Astrocyte (in vitro differentiated cells and primary cell): ENCODE measurements at regions not wholly inside any gene's neighbourhood (a gene's known extent, or its start where the extent isn't known, plus 50 kb on each side); places are given as distances from the start of the nearest gene placed in this dataset.

Experiments
- DNase-seq: peaks from one replicate; pipeline ENCODE4 v3.0.0-alpha.2; 2010; ENCODE audit warnings: low read depth
- FAIRE-seq: peaks from 2 replicates; lab custom pipeline; 2011; peaks lifted over from hg19 to GRCh38; lab: Jason Lieb, UNC
- H2AFZ ChIP-seq: 2 replicates; pipeline ENCODE4 v1.6.0; 2012; ENCODE audit warnings: low read depth, low read length, inconsistent platforms
- H3K27ac ChIP-seq: 2 replicates; pipeline ENCODE4 v1.5.1; 2011; ENCODE audit warnings: low read depth, low read length, inconsistent platforms
- H3K27me3 ChIP-seq: 2 replicates; pipeline ENCODE4 v1.6.0; 2011; ENCODE audit warnings: low read length, inconsistent platforms; ENCODE audit not compliant: insufficient read depth
- H3K36me3 ChIP-seq: 2 replicates; pipeline ENCODE4 v1.5.1; 2011; ENCODE audit warnings: low read length, inconsistent platforms; ENCODE audit not compliant: insufficient read depth
- H3K4me1 ChIP-seq: 2 replicates; pipeline ENCODE4 v1.5.1; 2011; ENCODE audit warnings: low read length, inconsistent platforms; ENCODE audit not compliant: insufficient read depth
- H3K4me2 ChIP-seq: 2 replicates; pipeline ENCODE4 v1.6.0; 2012; ENCODE audit warnings: low read length, inconsistent platforms
- H3K4me3 ChIP-seq: 2 replicates; pipeline ENCODE4 v1.5.1; 2011; ENCODE audit warnings: low read depth, mild to moderate bottlenecking, low read length, inconsistent platforms; ENCODE audit not compliant: insufficient read depth
- H3K79me2 ChIP-seq: 2 replicates; pipeline ENCODE4 v1.6.0; 2012; ENCODE audit warnings: mild to moderate bottlenecking, low read length, inconsistent platforms; ENCODE audit not compliant: insufficient read depth
- H3K9ac ChIP-seq: 2 replicates; pipeline ENCODE4 v1.6.0; 2012; ENCODE audit warnings: mild to moderate bottlenecking, low read length, inconsistent platforms
- H3K9me3 ChIP-seq: 2 replicates; pipeline ENCODE4 v1.5.1; 2012; ENCODE audit warnings: low read depth, mild to moderate bottlenecking, low read length, inconsistent platforms; ENCODE audit not compliant: insufficient read depth
- H4K20me1 ChIP-seq: 2 replicates; pipeline ENCODE4 v1.6.0; 2012; ENCODE audit warnings: low read length, inconsistent platforms; ENCODE audit not compliant: insufficient read depth
- H3K27ac Mint-ChIP-seq: one replicate; pipeline ENCODE4 v1.8.0; 2021; ENCODE audit warnings: mild to moderate bottlenecking, mixed read lengths; ENCODE audit not compliant: unreplicated experiment
- H3K27me3 Mint-ChIP-seq: one replicate; pipeline ENCODE4 v1.8.0; 2021; ENCODE audit warnings: low read depth, mixed read lengths; ENCODE audit not compliant: unreplicated experiment
- H3K36me3 Mint-ChIP-seq: one replicate; pipeline ENCODE4 v1.8.0; 2021; ENCODE audit warnings: low read depth, mixed read lengths; ENCODE audit not compliant: unreplicated experiment
- H3K4me1 Mint-ChIP-seq: one replicate; pipeline ENCODE4 v1.8.0; 2021; ENCODE audit warnings: low read depth, mixed read lengths; ENCODE audit not compliant: unreplicated experiment
- H3K4me3 Mint-ChIP-seq: one replicate; pipeline ENCODE4 v1.8.0; 2021; ENCODE audit warnings: mild to moderate bottlenecking, moderate library complexity, mixed read lengths; ENCODE audit not compliant: unreplicated experiment
- H3K9me3 Mint-ChIP-seq: one replicate; pipeline ENCODE4 v1.8.0; 2021; ENCODE audit warnings: mild to moderate bottlenecking, mixed read lengths; ENCODE audit not compliant: unreplicated experiment
- CTCF ChIP-seq: IDR thresholded peaks from 2 replicates; pipeline ENCODE4 v1.5.1; 2011; ENCODE audit warnings: low read depth, mild to moderate bottlenecking, inconsistent platforms, low read length, moderate library complexity; ENCODE audit not compliant: insufficient read depth
- EZH2 ChIP-seq: IDR thresholded peaks from 2 replicates; pipeline ENCODE4 v1.6.1; 2012; ENCODE audit warnings: mild to moderate bottlenecking, low read length, inconsistent platforms; ENCODE audit not compliant: insufficient read depth

- TF ChIP-seq CTCF = no peak
- TF ChIP-seq EZH2 = no peak
- H3K4me3 ChIP-seq = no peak overlapping the region
- peaks cover 20% of the 10 kb centered on the region for H3K4me1 Mint-ChIP-seq
Observed at GRCh38 chr15:38192496-38192895, 60.1 kb upstream of the SPRED1 start.

GRCh38 chr15:38193496-38193895 lies 59.1 kb upstream of the SPRED1 start:
- no peak for FAIRE-seq
- Mint-ChIP-seq H3K27me3 (no peaks in the 10 kb centered on the region), H3K4me1 (peaks cover 18% of the 10 kb centered on the region)

More at GRCh38 chr15:38192496-38192895, 60.1 kb upstream of the SPRED1 start:
- H3K4me3 Mint-ChIP-seq = no peak overlapping the region
- H3K4me1 ChIP-seq = peaks cover 5% of the 10 kb centered on the region
- no peak overlapping the region for H2AFZ ChIP-seq
- no peak overlapping the region for H3K27ac ChIP-seq
- H3K36me3 Mint-ChIP-seq = no peaks in the 10 kb centered on the region
- H3K27me3 Mint-ChIP-seq = no peaks in the 10 kb centered on the region
- no peaks in the 10 kb centered on the region for H3K27me3 ChIP-seq
- H3K9ac ChIP-seq = no peak overlapping the region
- H3K9me3 Mint-ChIP-seq = no peaks in the 10 kb centered on the region
- H3K27ac Mint-ChIP-seq = no peak overlapping the region
- DNase-seq (no peak), FAIRE-seq (no peak)
- H3K9me3 ChIP-seq = no peaks in the 10 kb centered on the region
- H3K36me3 ChIP-seq = no peaks in the 10 kb centered on the region
- no peaks in the 10 kb centered on the region for H4K20me1 ChIP-seq
- no peak overlapping the region for H3K4me2 ChIP-seq
- no peaks in the 10 kb centered on the region for H3K79me2 ChIP-seq

More at GRCh38 chr15:38193496-38193895, 59.1 kb upstream of the SPRED1 start:
- H2AFZ ChIP-seq = no peak overlapping the region
- Mint-ChIP-seq H3K27ac (no peak overlapping the region), H3K9me3 (no peaks in the 10 kb centered on the region), H3K36me3 (no peaks in the 10 kb centered on the region), H3K4me3 (no peak overlapping the region)
- no peak overlapping the region for H3K27ac ChIP-seq
- no peaks in the 10 kb centered on the region for H3K4me1 ChIP-seq
- no peaks in the 10 kb centered on the region for H3K9me3 ChIP-seq
- no peak overlapping the region for H3K4me3 ChIP-seq
- H4K20me1 ChIP-seq = no peaks in the 10 kb centered on the region
- no peaks in the 10 kb centered on the region for H3K79me2 ChIP-seq
- DNase-seq = peak; percentile 23
- no peak for TF ChIP-seq EZH2
- TF ChIP-seq CTCF = no peak
- no peak overlapping the region for H3K9ac ChIP-seq
- no peaks in the 10 kb centered on the region for H3K36me3 ChIP-seq
- H3K27me3 ChIP-seq = no peaks in the 10 kb centered on the region
- H3K4me2 ChIP-seq = no peak overlapping the region
